H9 (cell line): ENCODE measurements at regions not wholly inside any gene's neighbourhood (a gene's known extent, or its start where the extent isn't known, plus 50 kb on each side); places are given as distances from the start of the nearest gene placed in this dataset.

Source experiments
- DNase-seq: peaks from one replicate; pipeline ENCODE4 v3.0.0-alpha.2; 2017
- H2AFZ ChIP-seq: one replicate; pipeline ENCODE4 v1.6.1; 2013; ENCODE audit warnings: mild to moderate bottlenecking, low read length, control low read depth, moderate library complexity
- H2AK5ac ChIP-seq: 2 replicates; pipeline ENCODE4 v1.6.1; 2013; ENCODE audit warnings: low read length, control low read depth, mixed read lengths; ENCODE audit not compliant: insufficient read length
- H2BK120ac ChIP-seq: one replicate; pipeline ENCODE4 v1.6.1; 2013; ENCODE audit warnings: low read depth, mild to moderate bottlenecking, low read length, control low read depth, inconsistent platforms; ENCODE audit not compliant: poor library complexity, severe bottlenecking
- H2BK12ac ChIP-seq: 2 replicates; pipeline ENCODE4 v1.6.1; 2013; ENCODE audit warnings: low read length, control low read depth, mixed read lengths, low read depth; ENCODE audit not compliant: insufficient read length
- H2BK15ac ChIP-seq: 2 replicates; pipeline ENCODE4 v1.6.1; 2013; ENCODE audit warnings: low read depth, low read length, control low read depth
- H2BK20ac ChIP-seq: one replicate; pipeline ENCODE4 v1.6.1; 2013; ENCODE audit warnings: low read depth, mild to moderate bottlenecking, low read length, control low read depth, inconsistent platforms; ENCODE audit not compliant: poor library complexity, severe bottlenecking
- H2BK5ac ChIP-seq: 2 replicates; pipeline ENCODE4 v1.6.1; 2013; ENCODE audit warnings: low read length, control low read depth, mixed read lengths; ENCODE audit not compliant: insufficient read length
- H3K14ac ChIP-seq: 2 replicates; pipeline ENCODE4 v1.6.1; 2013; ENCODE audit warnings: low read length, control low read depth; ENCODE audit not compliant: insufficient read depth
- H3K18ac ChIP-seq: 2 replicates; pipeline ENCODE4 v1.6.1; 2013; ENCODE audit warnings: low read depth, mild to moderate bottlenecking, mixed read lengths, low read length, control low read depth; ENCODE audit not compliant: insufficient read length
- H3K23ac ChIP-seq: 2 replicates; pipeline ENCODE4 v1.6.1; 2013; ENCODE audit warnings: low read length, control low read depth, mixed read lengths, low read depth; ENCODE audit not compliant: insufficient read length
- H3K23me2 ChIP-seq: 2 replicates; pipeline ENCODE4 v1.6.1; 2013; ENCODE audit warnings: low read depth, mild to moderate bottlenecking, mixed read lengths, low read length, control low read depth; ENCODE audit not compliant: insufficient read length, poor library complexity, severe bottlenecking
- H3K27ac ChIP-seq: 2 replicates; pipeline ENCODE4 v1.5.1; 2013; ENCODE audit warnings: low read length, control low read depth, mixed read lengths, low read depth; ENCODE audit not compliant: insufficient read length
- H3K27me3 ChIP-seq: 2 replicates; pipeline ENCODE4 v1.6.1; 2013; ENCODE audit warnings: low read length, control low read depth, inconsistent platforms; ENCODE audit not compliant: insufficient read depth
- H3K4ac ChIP-seq: 2 replicates; pipeline ENCODE4 v1.6.1; 2013; ENCODE audit warnings: low read depth, mild to moderate bottlenecking, control low read depth, inconsistent platforms, low read length, moderate library complexity
- H3K4me1 ChIP-seq: 2 replicates; pipeline ENCODE4 v1.6.1; 2013; ENCODE audit warnings: low read length, control low read depth, inconsistent platforms; ENCODE audit not compliant: insufficient read depth
- H3K4me2 ChIP-seq: 2 replicates; pipeline ENCODE4 v1.6.1; 2013; ENCODE audit warnings: low read length, control low read depth, mixed read lengths; ENCODE audit not compliant: insufficient read length, insufficient read depth
- H3K56ac ChIP-seq: 2 replicates; pipeline ENCODE4 v1.6.1; 2013; ENCODE audit warnings: low read depth, mild to moderate bottlenecking, mixed read lengths, low read length, control low read depth; ENCODE audit not compliant: insufficient read length
- H3K79me1 ChIP-seq: 2 replicates; pipeline ENCODE4 v1.6.1; 2013; ENCODE audit warnings: low read depth, mild to moderate bottlenecking, moderate library complexity, low read length, control low read depth, inconsistent platforms; ENCODE audit not compliant: insufficient read depth, poor library complexity, severe bottlenecking
- H3K79me2 ChIP-seq: 2 replicates; pipeline ENCODE4 v1.6.1; 2013; ENCODE audit warnings: low read length, control low read depth, inconsistent platforms; ENCODE audit not compliant: insufficient read depth
- H3K9ac ChIP-seq: 2 replicates; pipeline ENCODE4 v1.6.1; 2013; ENCODE audit warnings: low read length, control low read depth, mixed read lengths; ENCODE audit not compliant: insufficient read length; ENCODE audit errors: extremely low read depth
- H3K9me3 ChIP-seq: one replicate; pipeline ENCODE4 v1.6.1; 2013; ENCODE audit warnings: low read depth, low read length, inconsistent platforms; ENCODE audit not compliant: control insufficient read depth
- H3T11ph ChIP-seq: one replicate; pipeline ENCODE4 v1.6.1; 2013; ENCODE audit warnings: mild to moderate bottlenecking, low read length, control low read depth, inconsistent platforms
- H4K20me1 ChIP-seq: one replicate; pipeline ENCODE4 v1.6.1; 2013; ENCODE audit not compliant: control insufficient read depth, insufficient read length, insufficient read depth
- H4K5ac ChIP-seq: 2 replicates; pipeline ENCODE4 v1.6.1; 2013; ENCODE audit warnings: low read depth, mild to moderate bottlenecking, mixed read lengths, low read length, control low read depth; ENCODE audit not compliant: insufficient read length
- H4K8ac ChIP-seq: replicated peaks from 2 replicates; pipeline ENCODE4 v1.6.1; 2013; ENCODE audit warnings: low read length, control low read depth, mixed read lengths, low read depth; ENCODE audit not compliant: insufficient read length
- H4K91ac ChIP-seq: 2 replicates; pipeline ENCODE4 v1.6.1; 2013; ENCODE audit warnings: low read depth, mild to moderate bottlenecking, moderate library complexity, mixed read lengths, low read length, control low read depth; ENCODE audit not compliant: insufficient read length
- H3K27ac Mint-ChIP-seq, 3 experiments: 2 replicates in 2 of 3; 3 replicates in 1 of 3; pipeline ENCODE4 v1.8.0; 2020 to 2021; ENCODE audit warnings: mixed read lengths in 3 of 3, mild to moderate bottlenecking in 1 of 3, moderate library complexity in 1 of 3
- H3K27me3 Mint-ChIP-seq: 2 replicates; pipeline ENCODE4 v1.8.0; 2021; ENCODE audit warnings: low read depth, mild to moderate bottlenecking, moderate library complexity, mixed read lengths
- H3K36me3 Mint-ChIP-seq, 3 experiments: 2 replicates in 2 of 3; 3 replicates in 1 of 3; pipeline ENCODE4 v1.8.0; 2020 to 2021; ENCODE audit warnings: low read depth in 3 of 3, mixed read lengths in 3 of 3; ENCODE audit not compliant: insufficient read depth in 1 of 3
- H3K4me1 Mint-ChIP-seq, 2 experiments: 2 replicates each; pipeline ENCODE4 v1.8.0; 2020; ENCODE audit warnings: mixed read lengths in 2 of 2
- H3K4me3 Mint-ChIP-seq, 2 experiments: 2 replicates in 1 of 2; 3 replicates in 1 of 2; pipeline ENCODE4 v1.8.0; 2020 to 2021; ENCODE audit warnings: mild to moderate bottlenecking in 2 of 2, mixed read lengths in 2 of 2, moderate library complexity in 1 of 2
- H3K9me3 Mint-ChIP-seq, 2 experiments: 2 replicates in 1 of 2; 3 replicates in 1 of 2; pipeline ENCODE4 v1.8.0; 2020; ENCODE audit warnings: mild to moderate bottlenecking in 2 of 2, mixed read lengths in 2 of 2, moderate library complexity in 1 of 2
- WGBS: extraction: QIAGEN DNeasy Blood & Tissue Kit; methylation state at CpG from one replicate; pipeline ENCODE4 v1.1.7; 2013; ENCODE audit warnings: missing lambda C conversion rate, low lambda C conversion rate, mixed read lengths; ENCODE audit not compliant: insufficient read length; ENCODE audit errors: extremely low coverage; 5-methylcytosine and 5-hydroxymethylcytosine counted together
- TF ChIP-seq, protein P1 (sequence below): fragments of 200-600 bp; sonication (generic); conservative IDR thresholded peaks from 3 replicates; pipeline ENCODE4 v1.8.0; 2021; ENCODE audit warnings: antibody characterized with exemption, mild to moderate bottlenecking

DNA sequence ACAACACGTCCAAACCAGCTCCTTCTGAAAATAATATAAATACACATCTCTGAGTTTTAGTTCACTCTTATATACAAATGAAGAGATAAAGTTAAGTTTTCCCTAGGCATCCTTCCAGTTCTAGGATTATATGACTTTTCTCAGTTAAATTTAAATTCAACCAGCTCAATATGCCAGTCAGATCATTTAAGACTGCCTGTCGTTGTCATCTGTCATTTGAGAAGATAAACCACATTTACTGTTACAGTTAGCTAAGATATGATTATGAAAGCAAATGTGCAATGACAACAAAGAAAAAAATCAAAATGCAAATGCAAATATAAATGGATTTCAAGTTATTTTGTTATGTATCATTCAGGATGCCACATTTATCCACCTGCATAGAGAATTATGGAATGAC lies 671.7 kb upstream of the GOT2 start:
- Histone ChIP-seq H4K8ac (no peak overlapping the region), H2AFZ (no peak overlapping the region), H2BK5ac (no peak overlapping the region), H3K79me2 (no peaks in the 10 kb centered on the region), H2AK5ac (no peak overlapping the region), H3K18ac (no peak overlapping the region), H3K4me1 (no peaks in the 10 kb centered on the region), H3K14ac (no peak overlapping the region), H3K9ac (no peak overlapping the region), H4K91ac (no peak overlapping the region), H2BK20ac (no peak overlapping the region), H2BK120ac (no peak overlapping the region), H3K56ac (no peak overlapping the region), H3K27ac (no peak overlapping the region), H2BK12ac (no peak overlapping the region), H3K23me2 (no peaks in the 10 kb centered on the region), H3T11ph (no peak overlapping the region), H4K5ac (no peak overlapping the region), H3K23ac (no peak overlapping the region), H3K27me3 (no peaks in the 10 kb centered on the region), H3K4me2 (no peak overlapping the region), H4K20me1 (no peaks in the 10 kb centered on the region), H3K4ac (no peak overlapping the region), H3K79me1 (no peaks in the 10 kb centered on the region), H3K9me3 (no peaks in the 10 kb centered on the region), H2BK15ac (no peak overlapping the region)
- Mint-ChIP-seq H3K36me3 (no peaks in the 10 kb centered on the region; a peak in 2 of 7 replicates), H3K4me3 (no peak overlapping the region), H3K9me3 (peaks cover 0 to 3% of the 10 kb centered on the region in 2 experiments; a peak in 1 of 5 replicates), H3K27ac (no peak overlapping the region), H3K27me3 (no peaks in the 10 kb centered on the region; the same call in 1 of the 2 replicates), H3K4me1 (no peaks in the 10 kb centered on the region)
- TF ChIP-seq, protein P1, sequence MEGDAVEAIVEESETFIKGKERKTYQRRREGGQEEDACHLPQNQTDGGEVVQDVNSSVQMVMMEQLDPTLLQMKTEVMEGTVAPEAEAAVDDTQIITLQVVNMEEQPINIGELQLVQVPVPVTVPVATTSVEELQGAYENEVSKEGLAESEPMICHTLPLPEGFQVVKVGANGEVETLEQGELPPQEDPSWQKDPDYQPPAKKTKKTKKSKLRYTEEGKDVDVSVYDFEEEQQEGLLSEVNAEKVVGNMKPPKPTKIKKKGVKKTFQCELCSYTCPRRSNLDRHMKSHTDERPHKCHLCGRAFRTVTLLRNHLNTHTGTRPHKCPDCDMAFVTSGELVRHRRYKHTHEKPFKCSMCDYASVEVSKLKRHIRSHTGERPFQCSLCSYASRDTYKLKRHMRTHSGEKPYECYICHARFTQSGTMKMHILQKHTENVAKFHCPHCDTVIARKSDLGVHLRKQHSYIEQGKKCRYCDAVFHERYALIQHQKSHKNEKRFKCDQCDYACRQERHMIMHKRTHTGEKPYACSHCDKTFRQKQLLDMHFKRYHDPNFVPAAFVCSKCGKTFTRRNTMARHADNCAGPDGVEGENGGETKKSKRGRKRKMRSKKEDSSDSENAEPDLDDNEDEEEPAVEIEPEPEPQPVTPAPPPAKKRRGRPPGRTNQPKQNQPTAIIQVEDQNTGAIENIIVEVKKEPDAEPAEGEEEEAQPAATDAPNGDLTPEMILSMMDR, result no peak
- no CpG with 5 or more reads among the region's 2 CpGs for WGBS
- no peak for DNase-seq
